ENCODE measurements at regions not wholly inside any gene's neighbourhood (a gene's known extent, or its start where the extent isn't known, plus 50 kb on each side); places are given as distances from the start of the nearest gene placed in this dataset.

GRCh38 chr2:64938607-64939285 lies 50.5 kb upstream of the SLC1A4 start:
- no peak for DNase-seq (ENCODE audit: low read depth)
- H3K4me3 ChIP-seq (replicated peaks; ENCODE audit: low read depth, low read length) = no peak overlapping the region
- TF ChIP-seq CTCF (IDR thresholded peaks at IDR 0.05; ENCODE audit: low read length, missing control alignments) = no peak

GRCh38 chr2:64939332-64939917 lies 49.8 kb upstream of the SLC1A4 start:
- no peak overlapping the region for H3K4me3 ChIP-seq (replicated peaks; ENCODE audit: low read depth, low read length)
- TF ChIP-seq CTCF (IDR thresholded peaks at IDR 0.05; ENCODE audit: low read length, missing control alignments) = no peak
- DNase-seq (ENCODE audit: low read depth) = no peak

All from fibroblast of pulmonary artery (primary cell).